ENCODE measurements at regions not wholly inside any gene's neighbourhood (a gene's known extent, or its start where the extent isn't known, plus 50 kb on each side); places are given as distances from the start of the nearest gene placed in this dataset.
A peak's percentile ranks its signal among the peaks of the same experiment; 100 is the strongest.

DNA sequence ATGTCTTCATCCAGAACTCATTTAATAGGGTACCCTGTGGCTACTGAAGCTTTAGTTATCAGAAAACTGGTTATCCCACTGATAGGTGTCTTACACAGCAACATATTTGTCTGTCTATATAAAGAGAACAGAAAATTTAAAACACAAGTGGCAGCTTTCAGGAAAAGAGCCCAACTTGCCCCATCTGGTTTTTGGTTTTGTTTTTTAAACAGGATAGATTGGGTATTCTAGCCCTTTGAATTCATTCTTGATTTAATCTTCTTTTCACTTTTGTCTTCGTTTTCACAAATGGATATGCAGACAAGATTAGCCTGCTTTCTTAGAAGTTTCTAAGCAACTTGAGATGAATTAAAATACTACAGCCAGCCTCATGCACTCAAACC is 91.3 kb downstream of the KLF6 start:
- TF ChIP-seq POLR2AphosphoS5 (IDR thresholded peaks at IDR 0.05; ENCODE audit: low read depth, low read length) (no peak), TAF1 (IDR thresholded peaks at IDR 0.05; ENCODE audit: borderline replicate concordance, insufficient read depth, low read length) (no peak), SIN3A (IDR thresholded peaks at IDR 0.05; ENCODE audit: borderline replicate concordance, insufficient read depth, low read length) (no peak), FOXP2 (optimal IDR thresholded peaks at IDR 0.05; ENCODE audit: borderline replicate concordance, extremely low read depth, extremely low read length, insufficient read depth) (no peak)
- TF ChIP-seq, protein P1, sequence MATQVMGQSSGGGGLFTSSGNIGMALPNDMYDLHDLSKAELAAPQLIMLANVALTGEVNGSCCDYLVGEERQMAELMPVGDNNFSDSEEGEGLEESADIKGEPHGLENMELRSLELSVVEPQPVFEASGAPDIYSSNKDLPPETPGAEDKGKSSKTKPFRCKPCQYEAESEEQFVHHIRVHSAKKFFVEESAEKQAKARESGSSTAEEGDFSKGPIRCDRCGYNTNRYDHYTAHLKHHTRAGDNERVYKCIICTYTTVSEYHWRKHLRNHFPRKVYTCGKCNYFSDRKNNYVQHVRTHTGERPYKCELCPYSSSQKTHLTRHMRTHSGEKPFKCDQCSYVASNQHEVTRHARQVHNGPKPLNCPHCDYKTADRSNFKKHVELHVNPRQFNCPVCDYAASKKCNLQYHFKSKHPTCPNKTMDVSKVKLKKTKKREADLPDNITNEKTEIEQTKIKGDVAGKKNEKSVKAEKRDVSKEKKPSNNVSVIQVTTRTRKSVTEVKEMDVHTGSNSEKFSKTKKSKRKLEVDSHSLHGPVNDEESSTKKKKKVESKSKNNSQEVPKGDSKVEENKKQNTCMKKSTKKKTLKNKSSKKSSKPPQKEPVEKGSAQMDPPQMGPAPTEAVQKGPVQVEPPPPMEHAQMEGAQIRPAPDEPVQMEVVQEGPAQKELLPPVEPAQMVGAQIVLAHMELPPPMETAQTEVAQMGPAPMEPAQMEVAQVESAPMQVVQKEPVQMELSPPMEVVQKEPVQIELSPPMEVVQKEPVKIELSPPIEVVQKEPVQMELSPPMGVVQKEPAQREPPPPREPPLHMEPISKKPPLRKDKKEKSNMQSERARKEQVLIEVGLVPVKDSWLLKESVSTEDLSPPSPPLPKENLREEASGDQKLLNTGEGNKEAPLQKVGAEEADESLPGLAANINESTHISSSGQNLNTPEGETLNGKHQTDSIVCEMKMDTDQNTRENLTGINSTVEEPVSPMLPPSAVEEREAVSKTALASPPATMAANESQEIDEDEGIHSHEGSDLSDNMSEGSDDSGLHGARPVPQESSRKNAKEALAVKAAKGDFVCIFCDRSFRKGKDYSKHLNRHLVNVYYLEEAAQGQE (IDR thresholded peaks at IDR 0.05; ENCODE audit: insufficient read depth in 1 of 2, low read depth in 2 of 2, low read length in 2 of 2) = no peak

DNA sequence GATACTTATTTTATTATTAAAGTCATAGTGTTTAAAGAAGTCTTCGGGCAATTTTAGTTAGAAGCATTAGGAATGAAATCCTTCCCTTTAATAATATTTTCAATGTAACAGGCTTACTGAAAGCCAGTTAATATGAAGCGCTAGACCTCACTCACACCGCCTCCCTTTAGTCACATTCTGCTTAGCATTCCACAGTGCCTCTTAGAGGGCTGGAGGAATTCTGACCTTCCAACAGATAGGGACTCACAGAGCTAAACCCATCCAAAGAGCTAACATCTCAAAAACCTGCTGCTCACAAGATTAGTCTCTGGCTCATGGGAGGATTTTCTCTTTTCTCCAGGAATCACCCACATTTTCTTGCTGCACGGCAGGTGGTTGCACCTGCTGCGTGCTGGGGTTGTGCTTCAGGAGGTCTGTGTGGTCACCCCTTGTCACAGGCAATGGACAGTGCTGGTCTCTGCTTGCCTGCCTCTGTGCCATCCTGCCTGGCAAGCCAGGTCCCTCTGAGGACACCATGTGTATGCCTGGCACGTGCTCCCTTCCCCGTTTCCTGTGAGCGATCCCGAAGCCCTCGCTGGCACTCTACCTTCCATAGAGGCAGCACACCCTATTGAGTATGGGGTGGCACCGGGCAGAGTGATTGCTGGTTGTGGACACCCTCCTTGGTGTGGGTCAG is 91.8 kb downstream of the KLF6 start:
- TF ChIP-seq SIN3A (IDR thresholded peaks at IDR 0.05; ENCODE audit: borderline replicate concordance, insufficient read depth, low read length) (no peak), TAF1 (IDR thresholded peaks at IDR 0.05; ENCODE audit: borderline replicate concordance, insufficient read depth, low read length) (no peak), POLR2AphosphoS5 (IDR thresholded peaks at IDR 0.05; ENCODE audit: low read depth, low read length) (no peak), FOXP2 (optimal IDR thresholded peaks at IDR 0.05; ENCODE audit: borderline replicate concordance, extremely low read depth, extremely low read length, insufficient read depth) (no peak)
- TF ChIP-seq, protein P1 (IDR thresholded peaks at IDR 0.05; ENCODE audit: insufficient read depth in 1 of 2, low read depth in 2 of 2, low read length in 2 of 2) = no peak

DNA sequence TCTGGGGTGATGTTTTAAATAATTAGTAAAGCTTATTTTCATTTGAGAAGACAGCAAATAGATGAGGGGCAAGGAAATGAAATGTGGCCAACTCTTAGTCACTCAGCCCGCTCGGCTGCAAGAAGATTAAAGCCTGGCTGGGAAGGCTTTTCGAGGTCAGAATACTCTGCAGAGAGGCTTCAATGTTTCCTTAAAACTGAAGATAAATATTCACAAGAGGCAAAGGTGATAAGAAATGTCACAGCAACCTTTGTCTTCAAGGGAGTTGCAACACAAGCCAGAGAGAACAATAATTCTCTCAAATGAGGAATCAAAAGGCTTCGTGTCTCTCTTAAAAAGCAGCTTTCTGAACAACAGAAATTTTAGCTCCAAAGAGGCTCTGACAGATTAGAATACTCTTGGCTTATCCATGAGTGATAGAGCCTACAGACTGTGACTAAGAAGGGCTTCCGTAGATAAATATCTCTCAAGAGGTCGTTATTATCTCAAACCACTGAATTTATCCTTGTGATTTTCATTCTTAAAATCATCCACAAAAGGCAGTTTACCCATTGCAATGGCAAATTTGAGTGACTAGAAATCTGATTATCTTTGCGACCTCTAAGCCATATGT is 92.5 kb downstream of the KLF6 start:
- TF ChIP-seq, protein P1 (IDR thresholded peaks at IDR 0.05; ENCODE audit: insufficient read depth in 1 of 2, low read depth in 2 of 2, low read length in 2 of 2) = no peak
- no peak for TF ChIP-seq POLR2AphosphoS5 (IDR thresholded peaks at IDR 0.05; ENCODE audit: low read depth, low read length)
- TF ChIP-seq SIN3A (IDR thresholded peaks at IDR 0.05; ENCODE audit: borderline replicate concordance, insufficient read depth, low read length) = no peak
- TF ChIP-seq FOXP2 (optimal IDR thresholded peaks at IDR 0.05; ENCODE audit: borderline replicate concordance, extremely low read depth, extremely low read length, insufficient read depth) = no peak
- no peak for TF ChIP-seq TAF1 (IDR thresholded peaks at IDR 0.05; ENCODE audit: borderline replicate concordance, insufficient read depth, low read length)

DNA sequence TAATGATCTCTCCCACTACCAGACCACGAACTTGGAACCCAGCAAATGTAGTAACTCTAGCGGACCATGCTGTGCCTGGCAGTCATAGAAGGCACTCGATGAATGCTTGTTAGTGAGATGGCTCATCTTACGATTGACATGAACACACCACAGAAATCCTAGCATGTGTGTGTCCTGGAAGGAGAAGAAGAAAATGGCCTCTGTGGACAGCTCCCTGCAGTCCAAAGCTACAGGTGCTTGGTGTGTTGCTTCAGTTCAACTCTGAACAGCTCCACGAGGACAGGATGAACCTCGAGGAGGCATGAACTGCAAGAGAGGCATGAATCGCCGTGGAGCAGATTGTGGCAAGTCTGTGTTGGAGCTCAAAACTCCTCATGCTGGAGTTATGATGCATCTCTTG is 93.5 kb downstream of the KLF6 start:
- TF ChIP-seq TAF1 (IDR thresholded peaks at IDR 0.05; ENCODE audit: borderline replicate concordance, insufficient read depth, low read length) (no peak), POLR2AphosphoS5 (IDR thresholded peaks at IDR 0.05; ENCODE audit: low read depth, low read length) (no peak), FOXP2 (optimal IDR thresholded peaks at IDR 0.05; ENCODE audit: borderline replicate concordance, extremely low read depth, extremely low read length, insufficient read depth) (no peak), SIN3A (IDR thresholded peaks at IDR 0.05; ENCODE audit: borderline replicate concordance, insufficient read depth, low read length) (no peak)
- TF ChIP-seq, protein P1 (IDR thresholded peaks at IDR 0.05; ENCODE audit: insufficient read depth in 1 of 2, low read depth in 2 of 2, low read length in 2 of 2) = peak; percentile 80 to 91
